Testis (tissue), 2 donors: ENCODE measurements at regions not wholly inside any gene's neighbourhood (a gene's known extent, or its start where the extent isn't known, plus 50 kb on each side); places are given as distances from the start of the nearest gene placed in this dataset.

Source experiments
- DNase-seq: peaks from one replicate; pipeline ENCODE4 v3.0.0-alpha.2; 2019
- H3K27ac ChIP-seq, 2 donors: fragments of 200-600 bp; sonication (generic); one replicate each; pipeline ENCODE4 v1.5.1; 2019
- H3K27me3 ChIP-seq: fragments of 200-600 bp; sonication (generic); one replicate; pipeline ENCODE4 v1.5.1; 2019
- H3K36me3 ChIP-seq: fragments of 200-600 bp; sonication (generic); one replicate; pipeline ENCODE4 v1.5.1; 2017; ENCODE audit warnings: low read depth; ENCODE audit errors: missing control alignments
- H3K4me1 ChIP-seq: fragments of 200-600 bp; sonication (generic); one replicate; pipeline ENCODE4 v1.5.1; 2019
- H3K4me3 ChIP-seq, 2 donors: fragments of 200-600 bp; sonication (generic); one replicate each; pipeline ENCODE4 v1.5.1; 2017 to 2019
- H3K9me3 ChIP-seq: fragments of 200-600 bp; sonication (generic); one replicate; pipeline ENCODE4 v1.5.1; 2017
- CTCF ChIP-seq, 3 experiments: fragments of 450-650 bp in 2 of 3; fragments of 200-600 bp in 1 of 3; sonication (generic) in 1 of 3; IDR thresholded peaks; one replicate each; pipeline ENCODE4 v1.5.1; 2016 to 2019; ENCODE audit warnings: antibody characterized with exemption in 3 of 3, mild to moderate bottlenecking in 2 of 3, moderate library complexity in 1 of 3
- POLR2A ChIP-seq: fragments of 450-650 bp; IDR thresholded peaks from one replicate; pipeline ENCODE4 v1.6.1; 2017; ENCODE audit warnings: antibody characterized with exemption, mild to moderate bottlenecking, moderate library complexity
- WGBS, 2 donors: methylation state at CpG; one replicate each; pipeline ENCODE4 v1.1.5; 2018; 5-methylcytosine and 5-hydroxymethylcytosine counted together
- intact Hi-C: fragments of 100-400 bp; cut with DNase I; formaldehyde crosslinking; loops from one replicate; pipeline ENCODE4 v1.15.1; 2023; ENCODE audit warnings: low total_unique reads

GRCh38 chr5:53253421-53253871 is 143.9 kb upstream of the MOCS2 start:
- H3K4me1 ChIP-seq, result no peaks in the 10 kb centered on the region
- H3K27me3 ChIP-seq, result no peaks in the 10 kb centered on the region
- intact Hi-C loops, result no loop called here
- DNase-seq, result no peak
- 82 to 85% methylated on average over 2 of the region's 2 CpGs for WGBS, 2 donors
- H3K36me3 ChIP-seq, result no peaks in the 10 kb centered on the region
- no peak overlapping the region for H3K4me3 ChIP-seq
- no peak for TF ChIP-seq CTCF (IDR thresholded peaks at IDR 0.05)
- no peak for TF ChIP-seq POLR2A
- no peaks in the 10 kb centered on the region for H3K9me3 ChIP-seq
- no peak overlapping the region for H3K27ac ChIP-seq

DNA sequence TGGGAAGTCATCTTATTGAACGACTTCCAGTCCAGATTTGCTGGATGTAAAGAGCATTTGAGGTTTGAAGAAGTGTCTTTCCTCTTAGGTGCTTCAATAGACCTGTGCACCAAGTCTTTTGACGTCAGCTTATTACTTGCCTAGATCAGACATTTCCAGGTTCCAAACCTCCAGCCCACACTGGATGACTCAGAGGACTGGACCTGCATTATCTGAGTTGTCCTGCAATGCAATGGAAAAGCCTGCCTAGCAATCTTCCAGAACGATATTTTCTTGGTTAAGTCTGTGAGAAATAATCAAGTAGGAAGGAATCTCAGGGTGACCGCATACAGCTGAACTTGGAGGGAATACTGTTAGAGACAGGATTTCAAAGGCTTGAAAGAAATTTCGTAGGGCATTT is 147.2 kb upstream of the MOCS2 start:
- WGBS, 2 donors, result 70 to 84% methylated on average over 5 of the region's 5 CpGs
- no peak for TF ChIP-seq CTCF (IDR thresholded peaks at IDR 0.05)
- no peak for TF ChIP-seq POLR2A
- no peaks in the 10 kb centered on the region for H3K27me3 ChIP-seq
- intact Hi-C loops, result no loop called here
- H3K4me3 ChIP-seq, result no peak overlapping the region
- no peaks in the 10 kb centered on the region for H3K9me3 ChIP-seq
- H3K4me1 ChIP-seq, result no peaks in the 10 kb centered on the region
- no peak overlapping the region for H3K27ac ChIP-seq
- H3K36me3 ChIP-seq, result no peaks in the 10 kb centered on the region
- no peak for DNase-seq

GRCh38 chr5:53257806-53258373 is 148.3 kb upstream of the MOCS2 start:
- intact Hi-C loops, result no loop called here
- H3K4me1 ChIP-seq, result no peaks in the 10 kb centered on the region
- no peak overlapping the region for H3K4me3 ChIP-seq
- no peaks in the 10 kb centered on the region for H3K27me3 ChIP-seq
- no peak for DNase-seq
- H3K36me3 ChIP-seq, result no peaks in the 10 kb centered on the region
- no peak for TF ChIP-seq CTCF (IDR thresholded peaks at IDR 0.05)
- TF ChIP-seq POLR2A, result no peak
- WGBS, 2 donors, result 94 to 95% methylated on average over 2 of the region's 2 CpGs
- no peaks in the 10 kb centered on the region for H3K9me3 ChIP-seq
- no peak overlapping the region for H3K27ac ChIP-seq

GRCh38 chr5:53259176-53259575 is 149.6 kb upstream of the MOCS2 start:
- Histone ChIP-seq H3K27me3 (no peaks in the 10 kb centered on the region), H3K4me3 (no peak overlapping the region), H3K9me3 (no peaks in the 10 kb centered on the region), H3K36me3 (no peaks in the 10 kb centered on the region), H3K4me1 (no peaks in the 10 kb centered on the region), H3K27ac (no peak overlapping the region)
- intact Hi-C loops, result no loop called here
- WGBS, 2 donors, result 91 to 100% methylated on average over 1 of the region's 1 CpG
- TF ChIP-seq POLR2A (no peak), CTCF (IDR thresholded peaks at IDR 0.05) (no peak)
- DNase-seq, result no peak

GRCh38 chr5:53260446-53260845 is 150.9 kb upstream of the MOCS2 start:
- Histone ChIP-seq H3K4me1 (no peaks in the 10 kb centered on the region), H3K27ac (no peak overlapping the region), H3K27me3 (no peaks in the 10 kb centered on the region), H3K4me3 (no peak overlapping the region), H3K9me3 (no peaks in the 10 kb centered on the region), H3K36me3 (no peaks in the 10 kb centered on the region)
- TF ChIP-seq CTCF (IDR thresholded peaks at IDR 0.05) (no peak), POLR2A (no peak)
- DNase-seq, result no peak
- intact Hi-C loops, result no loop called here
- 75 to 85% methylated on average over 1 of the region's 1 CpG for WGBS, 2 donors
